GM12891 (cell line): ENCODE measurements at regions not wholly inside any gene's neighbourhood (a gene's known extent, or its start where the extent isn't known, plus 50 kb on each side); places are given as distances from the start of the nearest gene placed in this dataset.

ENCODE experiments used
- PAX5 ChIP-seq: IDR thresholded peaks from 2 replicates; pipeline ENCODE4 v1.6.1; 2011; ENCODE audit warnings: low read length, moderate library complexity, mild to moderate bottlenecking; ENCODE audit not compliant: insufficient read depth, severe bottlenecking
- POLR2A ChIP-seq: IDR thresholded peaks from 2 replicates; pipeline ENCODE4 v1.6.1; 2011; ENCODE audit warnings: low read depth, low read length, control low read depth
- POLR2AphosphoS5 ChIP-seq: IDR thresholded peaks from 2 replicates; pipeline ENCODE4 v1.6.1; 2011; ENCODE audit warnings: low read depth, low read length, control low read depth
- POU2F2 ChIP-seq: IDR thresholded peaks from 2 replicates; pipeline ENCODE4 v1.6.1; 2011; ENCODE audit warnings: low read depth, mild to moderate bottlenecking, control low read depth, low read length, moderate library complexity
- SPI1 ChIP-seq: IDR thresholded peaks from 2 replicates; pipeline ENCODE4 v1.6.1; 2011; ENCODE audit warnings: low read depth, low read length, control low read depth
- TAF1 ChIP-seq: IDR thresholded peaks from 2 replicates; pipeline ENCODE4 v1.6.1; 2011; ENCODE audit warnings: low read depth, low read length, control low read depth

- no peak for TF ChIP-seq POLR2A
- no peak for TF ChIP-seq SPI1
- TF ChIP-seq POLR2AphosphoS5, result no peak
- TF ChIP-seq TAF1, result no peak
- TF ChIP-seq PAX5, result no peak
- no peak for TF ChIP-seq POU2F2
Observed at GRCh38 chr9:29625292-29625731, 2052.0 kb upstream of the C9orf72 start.
